ENCODE measurements at regions not wholly inside any gene's neighbourhood (a gene's known extent, or its start where the extent isn't known, plus 50 kb on each side); places are given as distances from the start of the nearest gene placed in this dataset.

GRCh38 chr13:111597191-111597611 lies 276.8 kb downstream of the TEX29 start:
- Histone ChIP-seq H3K4me3 (ENCODE audit: low read length, poor library complexity, severe bottlenecking) (no peak overlapping the region), H3K9me2 (replicated peaks; ENCODE audit: low read depth, low read length) (no peaks in the 10 kb centered on the region), H3K4me1 (ENCODE audit: insufficient read depth, low read length, poor library complexity, severe bottlenecking) (no peaks in the 10 kb centered on the region), H3K27me3 (ENCODE audit: insufficient read depth, low read length, poor library complexity, severe bottlenecking) (no peaks in the 10 kb centered on the region), H3K4me2 (ENCODE audit: low read depth, low read length, poor library complexity, severe bottlenecking) (no peak overlapping the region), H3K36me3 (ENCODE audit: insufficient read depth, low read length) (no peaks in the 10 kb centered on the region), H3F3A (ENCODE audit: low read depth) (no peaks in the 10 kb centered on the region), H2AFZ (ENCODE audit: low read length) (no peak overlapping the region), H3K79me2 (ENCODE audit: insufficient read depth, low read length) (no peaks in the 10 kb centered on the region), H3K9ac (ENCODE audit: low read depth, low read length, poor library complexity, severe bottlenecking) (no peak overlapping the region), H3K9me3 (ENCODE audit: insufficient read depth, low read depth, low read length) (peaks cover 4% of the 10 kb centered on the region; the same call in 1 of the 2 replicates), H4K20me1 (ENCODE audit: insufficient read depth, low read length, poor library complexity, severe bottlenecking) (no peaks in the 10 kb centered on the region)
- TF ChIP-seq CTCF (conservative IDR thresholded peaks at IDR 0.05; ENCODE audit: low read length) (no peak), EZH2phosphoT487 (IDR thresholded peaks at IDR 0.05; ENCODE audit: borderline replicate concordance) (no peak)

GRCh38 chr13:111597618-111598017 lies 277.2 kb downstream of the TEX29 start:
- Histone ChIP-seq H3K9me3 (ENCODE audit: insufficient read depth, low read depth, low read length) (peaks cover 4% of the 10 kb centered on the region; the same call in 1 of the 2 replicates), H3K4me1 (ENCODE audit: insufficient read depth, low read length, poor library complexity, severe bottlenecking) (no peaks in the 10 kb centered on the region), H3K9me2 (replicated peaks; ENCODE audit: low read depth, low read length) (no peaks in the 10 kb centered on the region), H3K4me3 (ENCODE audit: low read length, poor library complexity, severe bottlenecking) (no peak overlapping the region), H3K36me3 (ENCODE audit: insufficient read depth, low read length) (no peaks in the 10 kb centered on the region), H3K4me2 (ENCODE audit: low read depth, low read length, poor library complexity, severe bottlenecking) (no peak overlapping the region), H2AFZ (ENCODE audit: low read length) (no peak overlapping the region), H3F3A (ENCODE audit: low read depth) (no peaks in the 10 kb centered on the region), H3K27me3 (ENCODE audit: insufficient read depth, low read length, poor library complexity, severe bottlenecking) (no peaks in the 10 kb centered on the region), H3K79me2 (ENCODE audit: insufficient read depth, low read length) (no peaks in the 10 kb centered on the region), H3K9ac (ENCODE audit: low read depth, low read length, poor library complexity, severe bottlenecking) (no peak overlapping the region), H4K20me1 (ENCODE audit: insufficient read depth, low read length, poor library complexity, severe bottlenecking) (no peaks in the 10 kb centered on the region)
- TF ChIP-seq EZH2phosphoT487 (IDR thresholded peaks at IDR 0.05; ENCODE audit: borderline replicate concordance) (no peak), CTCF (conservative IDR thresholded peaks at IDR 0.05; ENCODE audit: low read length) (no peak)

DNA sequence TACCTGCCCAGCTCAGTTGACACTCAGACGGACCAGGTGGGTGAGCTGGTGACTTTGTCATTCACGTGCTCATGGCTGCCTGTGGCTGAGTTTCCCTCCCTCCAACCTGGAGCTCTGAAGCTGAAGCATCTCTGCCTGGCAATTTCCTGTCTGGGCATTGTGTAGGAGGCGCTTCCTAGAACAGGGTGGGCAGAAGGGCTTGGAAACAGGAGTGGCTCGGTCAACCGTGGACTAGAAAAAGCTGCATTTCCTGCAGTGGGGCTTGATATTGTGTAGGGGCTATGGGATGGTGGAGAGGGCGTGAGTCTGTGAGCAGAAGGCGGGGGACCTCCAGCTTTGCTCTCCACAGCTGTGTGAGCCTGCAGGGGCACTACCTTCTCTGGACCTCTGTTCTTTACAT lies 278.3 kb downstream of the TEX29 start:
- H3K9me3 ChIP-seq (ENCODE audit: insufficient read depth, low read depth, low read length) = peaks cover 4% of the 10 kb centered on the region; the same call in 1 of the 2 replicates
- no peak overlapping the region for H3K4me3 ChIP-seq (ENCODE audit: low read length, poor library complexity, severe bottlenecking)
- no peaks in the 10 kb centered on the region for H3K36me3 ChIP-seq (ENCODE audit: insufficient read depth, low read length)
- no peaks in the 10 kb centered on the region for H3K4me1 ChIP-seq (ENCODE audit: insufficient read depth, low read length, poor library complexity, severe bottlenecking)
- no peaks in the 10 kb centered on the region for H4K20me1 ChIP-seq (ENCODE audit: insufficient read depth, low read length, poor library complexity, severe bottlenecking)
- no peak overlapping the region for H3K4me2 ChIP-seq (ENCODE audit: low read depth, low read length, poor library complexity, severe bottlenecking)
- H3K9ac ChIP-seq (ENCODE audit: low read depth, low read length, poor library complexity, severe bottlenecking) = no peak overlapping the region
- H3K9me2 ChIP-seq (replicated peaks; ENCODE audit: low read depth, low read length) = no peaks in the 10 kb centered on the region
- H2AFZ ChIP-seq (ENCODE audit: low read length) = no peak overlapping the region
- no peaks in the 10 kb centered on the region for H3K79me2 ChIP-seq (ENCODE audit: insufficient read depth, low read length)
- no peak for TF ChIP-seq EZH2phosphoT487 (IDR thresholded peaks at IDR 0.05; ENCODE audit: borderline replicate concordance)
- TF ChIP-seq CTCF (conservative IDR thresholded peaks at IDR 0.05; ENCODE audit: low read length) = no peak
- H3K27me3 ChIP-seq (ENCODE audit: insufficient read depth, low read length, poor library complexity, severe bottlenecking) = no peaks in the 10 kb centered on the region
- no peaks in the 10 kb centered on the region for H3F3A ChIP-seq (ENCODE audit: low read depth)

All from Loucy (cell line).